ENCODE measurements at regions not wholly inside any gene's neighbourhood (a gene's known extent, or its start where the extent isn't known, plus 50 kb on each side); places are given as distances from the start of the nearest gene placed in this dataset.

DNA sequence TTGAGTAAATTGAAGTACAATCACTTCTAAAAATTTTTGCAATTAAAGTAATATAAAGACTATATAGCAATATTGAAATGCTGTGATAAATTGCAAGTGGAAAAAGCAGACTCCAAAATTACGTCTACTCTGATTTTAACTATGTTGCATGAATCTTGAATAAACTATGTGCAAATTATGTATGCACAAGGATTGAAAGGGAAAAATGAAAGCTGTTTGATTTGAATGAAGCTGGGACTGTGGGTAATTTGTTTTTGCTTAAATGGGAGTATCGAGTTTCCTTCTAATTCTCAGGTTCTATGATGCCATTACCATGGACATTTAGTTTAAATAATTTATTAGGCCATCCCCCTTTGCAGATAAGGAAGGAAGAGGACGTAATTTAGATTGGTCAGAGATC lies 198.7 kb upstream of the MYLIP start:
- Histone ChIP-seq H3K4me1 (no peaks in the 10 kb centered on the region), H3K4me3 (no peak overlapping the region), H3K9me3 (no peaks in the 10 kb centered on the region), H3K36me3 (no peaks in the 10 kb centered on the region), H3K27ac (no peak overlapping the region), H3K27me3 (no peaks in the 10 kb centered on the region)
- DNase-seq = no peak
- TF ChIP-seq POLR2A (IDR thresholded peaks at IDR 0.05) = no peak
- TF ChIP-seq, protein P1, sequence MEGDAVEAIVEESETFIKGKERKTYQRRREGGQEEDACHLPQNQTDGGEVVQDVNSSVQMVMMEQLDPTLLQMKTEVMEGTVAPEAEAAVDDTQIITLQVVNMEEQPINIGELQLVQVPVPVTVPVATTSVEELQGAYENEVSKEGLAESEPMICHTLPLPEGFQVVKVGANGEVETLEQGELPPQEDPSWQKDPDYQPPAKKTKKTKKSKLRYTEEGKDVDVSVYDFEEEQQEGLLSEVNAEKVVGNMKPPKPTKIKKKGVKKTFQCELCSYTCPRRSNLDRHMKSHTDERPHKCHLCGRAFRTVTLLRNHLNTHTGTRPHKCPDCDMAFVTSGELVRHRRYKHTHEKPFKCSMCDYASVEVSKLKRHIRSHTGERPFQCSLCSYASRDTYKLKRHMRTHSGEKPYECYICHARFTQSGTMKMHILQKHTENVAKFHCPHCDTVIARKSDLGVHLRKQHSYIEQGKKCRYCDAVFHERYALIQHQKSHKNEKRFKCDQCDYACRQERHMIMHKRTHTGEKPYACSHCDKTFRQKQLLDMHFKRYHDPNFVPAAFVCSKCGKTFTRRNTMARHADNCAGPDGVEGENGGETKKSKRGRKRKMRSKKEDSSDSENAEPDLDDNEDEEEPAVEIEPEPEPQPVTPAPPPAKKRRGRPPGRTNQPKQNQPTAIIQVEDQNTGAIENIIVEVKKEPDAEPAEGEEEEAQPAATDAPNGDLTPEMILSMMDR (IDR thresholded peaks at IDR 0.05) = no peak
- intact Hi-C loops (cut with DNase I; ENCODE audit: low total_unique reads) = no loop called here

DNA sequence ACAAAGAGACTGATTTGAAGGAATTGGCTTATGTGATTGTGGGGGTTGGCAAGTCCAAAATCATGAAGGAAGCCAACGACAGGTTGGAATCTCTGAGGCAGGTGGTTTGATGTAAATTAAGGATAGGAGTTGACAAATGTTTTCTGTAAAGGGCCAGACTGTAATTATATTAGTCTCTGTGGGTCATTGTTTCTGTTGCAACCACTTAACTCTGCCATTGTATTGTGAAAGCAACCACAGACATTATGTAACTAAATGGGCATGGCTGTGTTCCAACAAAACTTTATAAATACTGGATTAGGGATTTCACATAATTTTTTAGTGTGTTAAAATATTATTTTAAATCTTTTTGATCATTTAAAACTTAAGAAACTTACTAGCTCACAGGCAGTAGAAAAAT lies 199.2 kb upstream of the MYLIP start:
- Histone ChIP-seq H3K27ac (no peak overlapping the region), H3K4me3 (no peak overlapping the region), H3K27me3 (no peaks in the 10 kb centered on the region), H3K9me3 (no peaks in the 10 kb centered on the region), H3K36me3 (no peaks in the 10 kb centered on the region), H3K4me1 (no peaks in the 10 kb centered on the region)
- DNase-seq = no peak
- intact Hi-C loops (cut with DNase I; ENCODE audit: low total_unique reads) = no loop called here
- TF ChIP-seq, protein P1 (IDR thresholded peaks at IDR 0.05) = no peak
- no peak for TF ChIP-seq POLR2A (IDR thresholded peaks at IDR 0.05)

DNA sequence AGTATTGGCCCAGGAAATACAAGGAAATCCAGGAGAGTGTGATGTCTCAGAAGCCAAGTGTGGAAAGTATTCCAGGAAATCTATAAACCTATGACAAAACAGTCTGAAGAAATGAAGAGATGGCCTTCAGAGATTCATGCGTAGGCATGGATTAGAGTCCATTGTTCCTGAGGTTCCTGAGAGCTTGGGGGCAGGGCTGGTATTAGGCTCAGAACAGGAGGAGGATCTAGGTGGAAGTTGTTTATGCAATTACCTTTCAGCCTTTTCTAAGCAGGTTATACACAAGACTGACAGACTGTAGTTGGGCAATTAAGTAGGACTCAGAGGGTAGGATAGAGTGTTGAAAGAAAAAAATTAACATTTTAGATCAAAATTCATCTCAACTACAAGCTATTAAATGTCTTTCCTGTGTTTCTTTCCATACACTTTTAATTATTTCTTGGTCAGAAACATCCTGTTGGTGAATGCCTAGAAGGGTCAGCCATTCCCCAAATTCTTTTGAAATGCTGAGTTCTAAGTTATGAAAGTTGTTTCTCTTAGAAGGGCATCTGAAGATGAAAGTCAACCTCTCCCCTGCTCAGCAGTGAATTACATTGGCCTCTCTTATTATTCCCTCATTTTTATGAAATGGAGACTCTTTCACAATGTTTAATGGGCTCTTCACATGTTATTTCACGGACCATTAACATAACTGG lies 201.2 kb upstream of the MYLIP start:
- Histone ChIP-seq H3K27ac (no peak overlapping the region), H3K9me3 (no peaks in the 10 kb centered on the region), H3K4me3 (no peak overlapping the region), H3K4me1 (no peaks in the 10 kb centered on the region), H3K27me3 (no peaks in the 10 kb centered on the region), H3K36me3 (no peaks in the 10 kb centered on the region)
- intact Hi-C loops (cut with DNase I; ENCODE audit: low total_unique reads) = no loop called here
- no peak for DNase-seq
- TF ChIP-seq, protein P1 (IDR thresholded peaks at IDR 0.05) = no peak
- TF ChIP-seq POLR2A (IDR thresholded peaks at IDR 0.05) = no peak

DNA sequence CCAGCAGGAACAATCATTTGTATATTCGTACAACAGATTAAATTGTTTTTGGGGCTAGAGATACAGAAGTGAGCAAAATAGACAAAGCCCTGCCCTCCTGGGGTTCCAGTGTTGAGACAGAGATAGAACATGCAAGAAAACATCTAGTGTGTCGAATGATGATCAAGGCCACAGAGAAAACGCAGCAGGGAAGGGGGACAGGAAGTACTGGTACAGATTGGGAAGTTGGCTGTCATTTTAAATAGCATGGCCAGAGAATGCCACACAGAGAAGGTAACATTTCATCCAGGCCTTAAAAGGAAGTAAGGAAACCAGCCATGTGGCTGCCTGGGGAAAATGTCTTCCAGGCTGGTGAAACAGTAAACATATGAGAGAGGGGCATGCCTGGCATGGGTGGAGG lies 202.6 kb upstream of the MYLIP start:
- no peaks in the 10 kb centered on the region for H3K9me3 ChIP-seq
- H3K4me1 ChIP-seq = no peaks in the 10 kb centered on the region
- no peak overlapping the region for H3K27ac ChIP-seq
- intact Hi-C loops (cut with DNase I; ENCODE audit: low total_unique reads) = no loop called here
- no peak overlapping the region for H3K4me3 ChIP-seq
- no peaks in the 10 kb centered on the region for H3K27me3 ChIP-seq
- no peaks in the 10 kb centered on the region for H3K36me3 ChIP-seq
- TF ChIP-seq, protein P1 (IDR thresholded peaks at IDR 0.05) = no peak
- TF ChIP-seq POLR2A (IDR thresholded peaks at IDR 0.05) = no peak
- DNase-seq = no peak

DNA sequence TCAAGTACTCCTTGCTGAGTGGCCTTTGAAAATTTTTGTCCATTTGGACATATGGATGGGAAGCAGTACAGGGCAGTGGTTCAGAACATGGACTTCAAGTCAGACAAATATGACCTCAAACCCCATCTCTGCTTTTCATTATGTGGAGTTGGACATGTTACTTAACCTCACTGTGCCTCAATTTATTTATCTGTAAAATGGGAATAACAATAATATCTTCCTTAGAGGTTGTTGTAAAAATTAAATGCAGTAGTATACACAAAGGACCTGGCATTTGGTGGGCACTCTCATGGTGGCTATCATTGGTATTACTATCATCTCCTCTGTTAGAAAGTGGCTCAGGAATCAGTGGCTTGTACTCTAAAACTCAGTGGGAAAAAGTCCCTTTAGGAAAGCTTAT lies 204.0 kb upstream of the MYLIP start:
- intact Hi-C loops (cut with DNase I; ENCODE audit: low total_unique reads) = no loop called here

More for the DNA sequence above, 204.0 kb upstream of the MYLIP start:
- TF ChIP-seq, protein P1 (IDR thresholded peaks at IDR 0.05) = no peak
- TF ChIP-seq POLR2A (IDR thresholded peaks at IDR 0.05) = no peak
- no peak overlapping the region for H3K27ac ChIP-seq
- no peaks in the 10 kb centered on the region for H3K4me1 ChIP-seq
- no peak for DNase-seq
- no peaks in the 10 kb centered on the region for H3K9me3 ChIP-seq
- no peaks in the 10 kb centered on the region for H3K36me3 ChIP-seq
- H3K27me3 ChIP-seq = no peaks in the 10 kb centered on the region
- no peak overlapping the region for H3K4me3 ChIP-seq

All from uterus (tissue), 3 donors.